HEK293 (cell line): ENCODE measurements at regions not wholly inside any gene's neighbourhood (a gene's known extent, or its start where the extent isn't known, plus 50 kb on each side); places are given as distances from the start of the nearest gene placed in this dataset.

Experiments
- CTCF ChIA-PET: fragments of 350-600 bp; formaldehyde crosslinking; extraction: SDS; loops from one replicate; lab custom pipeline; 2021; ENCODE audit warnings: antibody characterized with exemption; lab: Yijun Ruan, JAX
- POLR2A ChIA-PET: fragments of 300-600 bp; formaldehyde crosslinking; extraction: SDS; loops from one replicate; lab custom pipeline; 2020; ENCODE audit warnings: antibody characterized with exemption, inconsistent platforms; lab: Yijun Ruan, JAX
- H3K27ac ChIP-seq: fragments of 200-500 bp; sonication (Bioruptor generic); 2 replicates; pipeline ENCODE4 v1.5.1; 2014; ENCODE audit warnings: low read depth, low read length, control low read depth, inconsistent platforms; ENCODE audit errors: extremely low read depth
- H3K36me3 ChIP-seq, 2 experiments: fragments of 200-500 bp in 1 of 2; sonication (Bioruptor generic) in 1 of 2; 1 replicate in 1 of 2; 2 replicates in 1 of 2; pipeline ENCODE4 v1.5.1; 2014 to 2017; ENCODE audit warnings: inconsistent platforms in 2 of 2, low read length in 2 of 2; ENCODE audit not compliant: control insufficient read depth in 2 of 2, insufficient read depth in 1 of 2
- H3K4me1 ChIP-seq: fragments of 200-500 bp; sonication (Bioruptor generic); 2 replicates; pipeline ENCODE4 v1.5.1; 2014; ENCODE audit warnings: mild to moderate bottlenecking, low read length, inconsistent platforms; ENCODE audit not compliant: control insufficient read depth, insufficient read depth
- H3K4me3 ChIP-seq: 2 replicates; pipeline ENCODE4 v1.5.1; 2011; ENCODE audit warnings: low read depth, mild to moderate bottlenecking, control low read depth, low read length, moderate library complexity
- H3K9me3 ChIP-seq: fragments of 200-500 bp; sonication (Bioruptor generic); 2 replicates; pipeline ENCODE4 v1.5.1; 2014; ENCODE audit warnings: low read depth, low read length, inconsistent platforms; ENCODE audit not compliant: control insufficient read depth, insufficient read depth
- OVOL3 ChIP-seq: fragments of 450-650 bp; formaldehyde crosslinking; IDR thresholded peaks from 2 replicates; pipeline ENCODE4 v1.5.1; 2016; ENCODE audit warnings: missing biosample characterization, missing genetic modification characterization
- PRDM10 ChIP-seq: fragments of 450-650 bp; formaldehyde crosslinking; IDR thresholded peaks from 2 replicates; pipeline ENCODE4 v1.5.1; 2016; ENCODE audit warnings: missing biosample characterization, missing genetic modification characterization
- REPIN1 ChIP-seq: fragments of 450-650 bp; formaldehyde crosslinking; IDR thresholded peaks from 2 replicates; pipeline ENCODE4 v1.5.1; 2017; ENCODE audit warnings: missing biosample characterization, missing genetic modification characterization, low read depth
- SCRT2 ChIP-seq: fragments of 450-650 bp; formaldehyde crosslinking; IDR thresholded peaks from 2 replicates; pipeline ENCODE4 v1.5.1; 2016; ENCODE audit warnings: missing biosample characterization, missing genetic modification characterization
- ZBTB1 ChIP-seq: fragments of 450-650 bp; formaldehyde crosslinking; IDR thresholded peaks from 2 replicates; pipeline ENCODE4 v1.5.1; 2016; ENCODE audit warnings: missing biosample characterization, missing genetic modification characterization
- ZBTB10 ChIP-seq: fragments of 450-650 bp; formaldehyde crosslinking; IDR thresholded peaks from 2 replicates; pipeline ENCODE4 v1.5.1; 2016; ENCODE audit warnings: missing biosample characterization, missing genetic modification characterization
- ZBTB6 ChIP-seq: fragments of 450-650 bp; formaldehyde crosslinking; IDR thresholded peaks from 2 replicates; pipeline ENCODE4 v1.5.1; 2017; ENCODE audit warnings: missing biosample characterization, missing genetic modification characterization
- ZFHX2 ChIP-seq: fragments of 450-650 bp; formaldehyde crosslinking; conservative IDR thresholded peaks from 2 replicates; pipeline ENCODE4 v1.5.1; 2016; ENCODE audit warnings: missing biosample characterization, missing genetic modification characterization
- ZNF121 ChIP-seq: fragments of 450-650 bp; formaldehyde crosslinking; IDR thresholded peaks from 2 replicates; pipeline ENCODE4 v1.5.1; 2016; ENCODE audit warnings: missing biosample characterization, missing genetic modification characterization
- ZNF18 ChIP-seq: fragments of 450-650 bp; formaldehyde crosslinking; IDR thresholded peaks from 2 replicates; pipeline ENCODE4 v1.5.1; 2016; ENCODE audit warnings: missing biosample characterization, missing genetic modification characterization
- ZNF184 ChIP-seq: fragments of 450-650 bp; IDR thresholded peaks from 2 replicates; pipeline ENCODE4 v1.5.1; 2018; ENCODE audit warnings: missing biosample characterization, mild to moderate bottlenecking, missing genetic modification characterization
- ZNF23 ChIP-seq: fragments of 450-650 bp; formaldehyde crosslinking; IDR thresholded peaks from 2 replicates; pipeline ENCODE4 v1.5.1; 2016; ENCODE audit warnings: missing biosample characterization, missing genetic modification characterization, borderline replicate concordance
- ZNF341 ChIP-seq: fragments of 450-650 bp; formaldehyde crosslinking; IDR thresholded peaks from 2 replicates; pipeline ENCODE4; 2016; ENCODE audit warnings: low read depth, missing biosample characterization, missing genetic modification characterization
- ZNF362 ChIP-seq: fragments of 450-650 bp; formaldehyde crosslinking; IDR thresholded peaks from 2 replicates; pipeline ENCODE4 v1.5.1; 2016; ENCODE audit warnings: missing biosample characterization, missing genetic modification characterization
- ZNF398 ChIP-seq: fragments of 450-650 bp; formaldehyde crosslinking; IDR thresholded peaks from 2 replicates; pipeline ENCODE4 v1.5.1; 2017; ENCODE audit warnings: missing biosample characterization, missing genetic modification characterization
- ZNF423 ChIP-seq: fragments of 450-650 bp; formaldehyde crosslinking; IDR thresholded peaks from 2 replicates; pipeline ENCODE4 v1.5.1; 2016; ENCODE audit warnings: missing biosample characterization, missing genetic modification characterization
- ZNF488 ChIP-seq: fragments of 450-650 bp; formaldehyde crosslinking; IDR thresholded peaks from 2 replicates; pipeline ENCODE4 v1.5.1; 2016; ENCODE audit warnings: missing biosample characterization, missing genetic modification characterization
- ZNF521 ChIP-seq: fragments of 450-650 bp; formaldehyde crosslinking; IDR thresholded peaks from 2 replicates; pipeline ENCODE4 v1.5.1; 2017; ENCODE audit warnings: missing biosample characterization, mild to moderate bottlenecking, missing genetic modification characterization
- ZNF560 ChIP-seq: fragments of 450-650 bp; formaldehyde crosslinking; IDR thresholded peaks from 2 replicates; pipeline ENCODE4 v1.5.1; 2017; ENCODE audit warnings: missing biosample characterization, missing genetic modification characterization, borderline replicate concordance
- ZNF596 ChIP-seq: fragments of 450-650 bp; IDR thresholded peaks from 2 replicates; pipeline ENCODE4 v1.5.0; 2018; ENCODE audit warnings: missing biosample characterization, mild to moderate bottlenecking, missing genetic modification characterization, moderate library complexity
- ZNF76 ChIP-seq: fragments of 450-650 bp; formaldehyde crosslinking; IDR thresholded peaks from 2 replicates; pipeline ENCODE4; 2016; ENCODE audit warnings: low read depth, missing biosample characterization, missing genetic modification characterization, borderline replicate concordance
- ZSCAN23 ChIP-seq: fragments of 450-650 bp; formaldehyde crosslinking; IDR thresholded peaks from 2 replicates; pipeline ENCODE4 v1.5.1; 2016; ENCODE audit warnings: missing biosample characterization, missing genetic modification characterization

GRCh38 chr7:101714097-101714496, 85.0 kb upstream of the MYL10 start:
- Histone ChIP-seq H3K36me3 (no peaks in the 10 kb centered on the region), H3K4me3 (no peak overlapping the region), H3K9me3 (no peaks in the 10 kb centered on the region), H3K27ac (no peak overlapping the region), H3K4me1 (no peaks in the 10 kb centered on the region)
- POLR2A ChIA-PET: no interaction called here
- TF ChIP-seq ZNF362 (tag by site-specific recombination): no peak
- no peak for TF ChIP-seq ZNF341 (tag by site-specific recombination)
- no peak for TF ChIP-seq OVOL3
- TF ChIP-seq ZNF521 (tag by site-specific recombination): no peak
- no peak for TF ChIP-seq ZFHX2 (tag by site-specific recombination)
- TF ChIP-seq ZNF121: no peak
- no peak for TF ChIP-seq REPIN1 (tag by site-specific recombination)
- TF ChIP-seq ZNF488 (tag by site-specific recombination): no peak
- TF ChIP-seq ZNF596 (tag by site-specific recombination): no peak
- TF ChIP-seq ZNF184: no peak
- TF ChIP-seq ZNF423 (tag by site-specific recombination): no peak
- TF ChIP-seq ZBTB1 (tag by site-specific recombination): no peak
- no peak for TF ChIP-seq ZNF18 (tag by site-specific recombination)
- TF ChIP-seq ZNF560 (tag by site-specific recombination): no peak
- no peak for TF ChIP-seq ZBTB10 (tag by site-specific recombination)
- TF ChIP-seq ZBTB6 (tag by site-specific recombination): no peak
- no peak for TF ChIP-seq ZNF23 (tag by site-specific recombination)
- no peak for TF ChIP-seq ZSCAN23 (tag by site-specific recombination)
- CTCF ChIA-PET: no interaction called here

GRCh38 chr7:101717628-101718357, 88.7 kb upstream of the MYL10 start:
- Histone ChIP-seq H3K36me3 (no peaks in the 10 kb centered on the region), H3K4me3 (no peak overlapping the region), H3K9me3 (no peaks in the 10 kb centered on the region), H3K27ac (no peak overlapping the region), H3K4me1 (no peaks in the 10 kb centered on the region)
- ChIA-PET POLR2A (interaction anchor here (1.6 kb wide), 1 partner anchor 12 kb away, joined by 6 read pairs; no protein-coding TSS in a partner anchor), CTCF (no interaction called here)
- TF ChIP-seq SCRT2 (tag by site-specific recombination): peak; percentile 62
- TF ChIP-seq PRDM10 (tag by site-specific recombination): peak; percentile 82
- peak; percentile 52 for TF ChIP-seq ZNF398 (tag by site-specific recombination)
- TF ChIP-seq ZNF76 (tag by site-specific recombination): no peak
